HCT116 (cell line): ENCODE measurements at regions not wholly inside any gene's neighbourhood (a gene's known extent, or its start where the extent isn't known, plus 50 kb on each side); places are given as distances from the start of the nearest gene placed in this dataset.

ENCODE experiments used
- ATAC-seq: fragments of 200-7000 bp; cut with Tn5 transposase; 2 replicates; pipeline ENCODE4 v1.9.1; 2020; ENCODE audit warnings: mild to moderate bottlenecking, moderate library complexity
- BruUV-seq: library from RNA; stranded (reverse); fragments of 400-500 nt; replicated peaks from 2 replicates; lab custom pipeline; 2021; lab: Mats Ljungman, UMichigan
- CTCF ChIA-PET: fragments of 300-600 bp; sonication (Branson Sonifier 250); formaldehyde crosslinking; loops from one replicate; lab custom pipeline; 2021; ENCODE audit warnings: antibody characterized with exemption; lab: Charles Lee
- POLR2A ChIA-PET: fragments of 300-600, 350-600 bp; sonication (Branson Sonifier 250); formaldehyde crosslinking; loops from one replicate; lab custom pipeline; 2021; ENCODE audit warnings: antibody characterized with exemption; lab: Charles Lee
- RAD21 ChIA-PET, 2 experiments: fragments of 300-600 bp; sonication (Branson Sonifier 250); formaldehyde crosslinking; loops; one replicate each; lab custom pipeline; 2023; ENCODE audit warnings: low total read pairs in 2 of 2; ENCODE audit not compliant: uncharacterized antibody in 2 of 2, unreplicated experiment in 2 of 2, low non-redundant PET in 1 of 2; lab: Charles Lee
- DNase-seq: peaks from one replicate; pipeline ENCODE4 v3.0.0-alpha.2; 2010; ENCODE audit warnings: low read depth, low spot score
- H2AFZ ChIP-seq: fragments of 200-600 bp; shearing (Covaris generic), sonication (generic); 2 replicates; pipeline ENCODE4 v1.6.1; 2017; ENCODE audit warnings: low read depth, mixed run types, mixed read lengths, antibody characterized with exemption, low read length; ENCODE audit not compliant: poor library complexity, severe bottlenecking
- H3K27ac ChIP-seq: 2 replicates; pipeline ENCODE4 v1.5.1; 2012; ENCODE audit warnings: low read depth, low read length
- H3K27me3 ChIP-seq: fragments of 200-600 bp; sonication (generic); 2 replicates; pipeline ENCODE4 v1.6.1; 2016; ENCODE audit warnings: mixed run types, low read length, mixed read lengths; ENCODE audit not compliant: insufficient read depth
- H3K36me3 ChIP-seq, 2 experiments: fragments of 200-500 bp in 1 of 2; fragments of 200-600 bp in 1 of 2; sonication (Bioruptor generic) in 1 of 2; sonication (generic) in 1 of 2; 2 replicates each; pipeline versions ENCODE4 v1.5.1 to v1.6.1; 2014 to 2016; ENCODE audit warnings: low read length in 2 of 2, inconsistent platforms in 1 of 2, mixed read lengths in 1 of 2, mixed run types in 1 of 2; ENCODE audit not compliant: insufficient read depth in 2 of 2, control insufficient read depth in 1 of 2
- H3K4me1 ChIP-seq, 2 experiments: fragments of 200-600 bp in 1 of 2; sonication (generic) in 1 of 2; 2 replicates each; pipeline versions ENCODE4 v1.5.1 to v1.6.1; 2012 to 2017; ENCODE audit warnings: low read length in 2 of 2, inconsistent platforms in 1 of 2, mild to moderate bottlenecking in 1 of 2, mixed read lengths in 1 of 2, mixed run types in 1 of 2, moderate library complexity in 1 of 2; ENCODE audit not compliant: insufficient read depth in 2 of 2, control insufficient read depth in 1 of 2
- H3K4me2 ChIP-seq: fragments of 200-600 bp; sonication (generic); 2 replicates; pipeline ENCODE4 v1.6.1; 2017; ENCODE audit warnings: mixed run types, low read length, mixed read lengths
- H3K4me3 ChIP-seq, 2 experiments: fragments of 200-600 bp in 1 of 2; sonication (generic) in 1 of 2; replicated peaks in 1 of 2; 2 replicates each; pipeline ENCODE4 v1.5.1; 2011 to 2016; ENCODE audit warnings: low read length in 2 of 2, control low read depth in 1 of 2, low read depth in 1 of 2, mild to moderate bottlenecking in 1 of 2, mixed read lengths in 1 of 2, mixed run types in 1 of 2
- H3K79me2 ChIP-seq: fragments of 200-600 bp; sonication (generic); 2 replicates; pipeline ENCODE4 v1.6.1; 2017; ENCODE audit warnings: mild to moderate bottlenecking, mixed run types, low read length, moderate library complexity, mixed read lengths; ENCODE audit not compliant: insufficient read depth
- H3K9ac ChIP-seq: fragments of 200-600 bp; sonication (generic); 2 replicates; pipeline ENCODE4 v1.6.1; 2016; ENCODE audit warnings: low read length, mixed read lengths
- H3K9me2 ChIP-seq: fragments of 200-600 bp; sonication (generic), shearing (Covaris generic); 2 replicates; pipeline ENCODE4 v1.6.1; 2017; ENCODE audit warnings: mixed run types, mild to moderate bottlenecking, moderate library complexity; ENCODE audit not compliant: insufficient read depth
- H3K9me3 ChIP-seq, 2 experiments: fragments of 200-500 bp in 1 of 2; fragments of 200-600 bp in 1 of 2; sonication (Bioruptor generic) in 1 of 2; sonication (generic) in 1 of 2; 2 replicates each; pipeline ENCODE4 v1.6.1; 2014 to 2017; ENCODE audit warnings: low read length in 2 of 2, mixed read lengths in 2 of 2, inconsistent platforms in 1 of 2, low read depth in 1 of 2, mild to moderate bottlenecking in 1 of 2, mixed run types in 1 of 2, moderate library complexity in 1 of 2; ENCODE audit not compliant: control insufficient read depth in 1 of 2, insufficient read depth in 1 of 2
- H4K20me1 ChIP-seq: fragments of 200-600 bp; sonication (generic), shearing (Covaris generic); 2 replicates; pipeline ENCODE4 v1.6.1; 2017; ENCODE audit warnings: mixed run types, mild to moderate bottlenecking, moderate library complexity; ENCODE audit not compliant: insufficient read depth
- ATF3 ChIP-seq: IDR thresholded peaks from 2 replicates; pipeline ENCODE4 v1.6.1; 2012
- CBX3 ChIP-seq: IDR thresholded peaks from 2 replicates; pipeline ENCODE4 v1.6.1; 2012; ENCODE audit warnings: low read depth
- CEBPB ChIP-seq: IDR thresholded peaks from 2 replicates; pipeline ENCODE4 v1.6.1; 2012; ENCODE audit warnings: low read depth
- CTCF ChIP-seq, 3 experiments: fragments of 200-600 bp in 1 of 3; sonication (generic) in 1 of 3; IDR thresholded peaks in 2 of 3; conservative IDR thresholded peaks in 1 of 3; 2 replicates each; pipeline ENCODE4 v1.5.1; 2012 to 2017; ENCODE audit warnings: low read depth in 2 of 3, low read length in 2 of 3, antibody characterized with exemption in 1 of 3, borderline replicate concordance in 1 of 3, control low read depth in 1 of 3, mild to moderate bottlenecking in 1 of 3, mixed read lengths in 1 of 3, mixed run types in 1 of 3, moderate library complexity in 1 of 3; ENCODE audit not compliant: insufficient read depth in 1 of 3
- ELF1 ChIP-seq: IDR thresholded peaks from 2 replicates; pipeline ENCODE4 v1.6.1; 2012; ENCODE audit warnings: low read depth, borderline replicate concordance
- EZH2 ChIP-seq: fragments of 200-600 bp; sonication (generic); IDR thresholded peaks from 2 replicates; pipeline ENCODE4 v1.6.1; 2017; ENCODE audit warnings: antibody characterized with exemption, mixed run types
- EZH2phosphoT487 ChIP-seq: fragments of 200-600 bp; IDR thresholded peaks from 2 replicates; pipeline ENCODE4 v1.6.1; 2018; ENCODE audit warnings: antibody characterized with exemption, borderline replicate concordance
- FOSL1 ChIP-seq: IDR thresholded peaks from 2 replicates; pipeline ENCODE4 v1.6.1; 2012; ENCODE audit warnings: low read depth
- JUND ChIP-seq: IDR thresholded peaks from 2 replicates; pipeline ENCODE4 v1.6.1; 2012
- MAX ChIP-seq: IDR thresholded peaks from 2 replicates; pipeline ENCODE4 v1.6.1; 2012
- POLR2A ChIP-seq: IDR thresholded peaks from 2 replicates; pipeline ENCODE4 v1.7.0; 2011; ENCODE audit warnings: borderline replicate concordance; ENCODE audit not compliant: insufficient read depth, insufficient read length; ENCODE audit errors: extremely low read depth
- POLR2AphosphoS5 ChIP-seq: IDR thresholded peaks from 2 replicates; pipeline ENCODE4 v1.6.1; 2011; ENCODE audit warnings: mild to moderate bottlenecking, low read depth, low read length, moderate library complexity
- RAD21 ChIP-seq: IDR thresholded peaks from 2 replicates; pipeline ENCODE4 v1.6.1; 2012; ENCODE audit warnings: low read depth, mild to moderate bottlenecking
- SIN3A ChIP-seq: IDR thresholded peaks from 2 replicates; pipeline ENCODE4 v1.6.1; 2012; ENCODE audit warnings: low read depth
- SP1 ChIP-seq: IDR thresholded peaks from 2 replicates; pipeline ENCODE4 v1.6.1; 2012; ENCODE audit warnings: low read depth
- TCF7L2 ChIP-seq: IDR thresholded peaks from 2 replicates; pipeline ENCODE4 v1.7.0; 2011; ENCODE audit warnings: borderline replicate concordance, inconsistent platforms; ENCODE audit not compliant: insufficient read depth, insufficient read length; ENCODE audit errors: extremely low read depth
- YY1 ChIP-seq: IDR thresholded peaks from 2 replicates; pipeline ENCODE4 v1.6.1; 2011; ENCODE audit warnings: low read length, low read depth, moderate library complexity, mild to moderate bottlenecking; ENCODE audit not compliant: insufficient replicate concordance; ENCODE audit errors: extremely low read depth
- ZFX ChIP-seq: fragments of 450-650 bp; IDR thresholded peaks from 2 replicates; pipeline ENCODE4 v1.6.1; 2017
- ZNF274 ChIP-seq: fragments of 200-500 bp; sonication (Bioruptor generic); IDR thresholded peaks from 2 replicates; pipeline ENCODE4 v1.6.1; 2014; ENCODE audit warnings: mild to moderate bottlenecking, low read depth, low read length, inconsistent platforms
- intact Hi-C: fragments of 100-400 bp; cut with micrococcal nuclease; formaldehyde crosslinking; loops from 2 replicates; pipeline ENCODE4 v1.10.0; 2022
- TF ChIP-seq, protein P1 (sequence below): IDR thresholded peaks from 2 replicates; pipeline ENCODE4 v1.6.1; 2011; ENCODE audit warnings: mild to moderate bottlenecking, low read length, moderate library complexity; ENCODE audit not compliant: insufficient replicate concordance; ENCODE audit errors: extremely low read depth

GRCh38 chr7:118055647-118056046 is 128.3 kb upstream of the LSM8 start (continued):
- no peak for TF ChIP-seq CBX3
- TF ChIP-seq, protein P1, sequence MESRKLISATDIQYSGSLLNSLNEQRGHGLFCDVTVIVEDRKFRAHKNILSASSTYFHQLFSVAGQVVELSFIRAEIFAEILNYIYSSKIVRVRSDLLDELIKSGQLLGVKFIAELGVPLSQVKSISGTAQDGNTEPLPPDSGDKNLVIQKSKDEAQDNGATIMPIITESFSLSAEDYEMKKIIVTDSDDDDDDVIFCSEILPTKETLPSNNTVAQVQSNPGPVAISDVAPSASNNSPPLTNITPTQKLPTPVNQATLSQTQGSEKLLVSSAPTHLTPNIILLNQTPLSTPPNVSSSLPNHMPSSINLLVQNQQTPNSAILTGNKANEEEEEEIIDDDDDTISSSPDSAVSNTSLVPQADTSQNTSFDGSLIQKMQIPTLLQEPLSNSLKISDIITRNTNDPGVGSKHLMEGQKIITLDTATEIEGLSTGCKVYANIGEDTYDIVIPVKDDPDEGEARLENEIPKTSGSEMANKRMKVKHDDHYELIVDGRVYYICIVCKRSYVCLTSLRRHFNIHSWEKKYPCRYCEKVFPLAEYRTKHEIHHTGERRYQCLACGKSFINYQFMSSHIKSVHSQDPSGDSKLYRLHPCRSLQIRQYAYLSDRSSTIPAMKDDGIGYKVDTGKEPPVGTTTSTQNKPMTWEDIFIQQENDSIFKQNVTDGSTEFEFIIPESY: no peak

- POLR2A ChIA-PET: no interaction called here
These were observed 126.6 kb upstream of the LSM8 start for GRCh38 chr7:118057404-118057803.

More at GRCh38 chr7:118057404-118057803, 126.6 kb upstream of the LSM8 start:
- H3K9ac ChIP-seq: no peak overlapping the region
- no peak overlapping the region for H2AFZ ChIP-seq
- no peaks in the 10 kb centered on the region for H3K79me2 ChIP-seq
- ATAC-seq: no peak
- H3K9me3 ChIP-seq: no peaks in the 10 kb centered on the region
- ChIA-PET CTCF (no interaction called here), RAD21 (no interaction called here)
- no peaks in the 10 kb centered on the region for H3K9me2 ChIP-seq
- no TSS peak for BruUV-seq
- DNase-seq: no peak
- H3K4me2 ChIP-seq: no peak overlapping the region
- intact Hi-C loops: no loop called here
- H3K27me3 ChIP-seq: no peaks in the 10 kb centered on the region
- no peaks in the 10 kb centered on the region for H4K20me1 ChIP-seq
- H3K4me3 ChIP-seq: no peak overlapping the region
- H3K36me3 ChIP-seq: no peaks in the 10 kb centered on the region
- no peak overlapping the region for H3K27ac ChIP-seq
- no peaks in the 10 kb centered on the region for H3K4me1 ChIP-seq
- TF ChIP-seq TCF7L2 (no peak), POLR2AphosphoS5 (no peak), CBX3 (no peak), MAX (no peak), EZH2phosphoT487 (no peak), FOSL1 (no peak), RAD21 (no peak), SIN3A (no peak), ELF1 (no peak), JUND (no peak), CTCF (IDR thresholded peaks at IDR 0.05 in 2 of 3, conservative IDR thresholded peaks at IDR 0.05 in 1 of 3; ENCODE audit: borderline replicate concordance in 1 of 3, insufficient read depth in 1 of 3, low read depth in 2 of 3, low read length in 2 of 3) (no peak), ZNF274 (no peak), YY1 (no peak), ZFX (no peak), SP1 (no peak), ATF3 (no peak), CEBPB (no peak), POLR2A (no peak), EZH2 (no peak)
- TF ChIP-seq, protein P1: no peak
